ENCODE measurements at regions not wholly inside any gene's neighbourhood (a gene's known extent, or its start where the extent isn't known, plus 50 kb on each side); places are given as distances from the start of the nearest gene placed in this dataset.

DNA sequence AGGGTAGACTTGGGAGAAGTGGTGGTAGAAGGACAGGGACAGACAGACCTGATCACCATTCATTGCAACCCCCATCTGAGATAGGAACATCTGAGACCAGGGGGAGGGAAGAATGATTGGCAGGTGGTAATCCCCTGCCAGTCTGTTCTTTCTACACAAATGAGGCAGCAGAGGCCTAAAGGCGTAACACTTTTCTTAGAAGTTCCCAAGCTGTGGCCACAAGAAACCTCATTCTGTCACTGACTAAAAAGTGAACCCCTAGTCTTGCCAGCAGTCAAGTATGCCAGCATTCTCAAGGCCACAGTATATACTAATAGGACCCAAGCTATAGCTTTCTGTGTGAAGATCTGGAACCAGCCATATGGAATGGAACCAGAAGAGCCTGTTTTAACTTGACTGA is 638.0 kb downstream of the KCNT2 start:
- TF ChIP-seq, protein P1, sequence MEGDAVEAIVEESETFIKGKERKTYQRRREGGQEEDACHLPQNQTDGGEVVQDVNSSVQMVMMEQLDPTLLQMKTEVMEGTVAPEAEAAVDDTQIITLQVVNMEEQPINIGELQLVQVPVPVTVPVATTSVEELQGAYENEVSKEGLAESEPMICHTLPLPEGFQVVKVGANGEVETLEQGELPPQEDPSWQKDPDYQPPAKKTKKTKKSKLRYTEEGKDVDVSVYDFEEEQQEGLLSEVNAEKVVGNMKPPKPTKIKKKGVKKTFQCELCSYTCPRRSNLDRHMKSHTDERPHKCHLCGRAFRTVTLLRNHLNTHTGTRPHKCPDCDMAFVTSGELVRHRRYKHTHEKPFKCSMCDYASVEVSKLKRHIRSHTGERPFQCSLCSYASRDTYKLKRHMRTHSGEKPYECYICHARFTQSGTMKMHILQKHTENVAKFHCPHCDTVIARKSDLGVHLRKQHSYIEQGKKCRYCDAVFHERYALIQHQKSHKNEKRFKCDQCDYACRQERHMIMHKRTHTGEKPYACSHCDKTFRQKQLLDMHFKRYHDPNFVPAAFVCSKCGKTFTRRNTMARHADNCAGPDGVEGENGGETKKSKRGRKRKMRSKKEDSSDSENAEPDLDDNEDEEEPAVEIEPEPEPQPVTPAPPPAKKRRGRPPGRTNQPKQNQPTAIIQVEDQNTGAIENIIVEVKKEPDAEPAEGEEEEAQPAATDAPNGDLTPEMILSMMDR (IDR thresholded peaks at IDR 0.05; ENCODE audit: insufficient read depth, low read length, severe bottlenecking): no peak
- H3K36me3 ChIP-seq (ENCODE audit: control insufficient read depth, insufficient read depth, low read length): no peaks in the 10 kb centered on the region
- no peak for FAIRE-seq
- H3K4me3 ChIP-seq (ENCODE audit: low read depth, low read length): no peak overlapping the region
- H3K27me3 ChIP-seq (ENCODE audit: control insufficient read depth, insufficient read depth, low read length): no peaks in the 10 kb centered on the region
- no peak for DNase-seq (ENCODE audit: low read depth)

DNA sequence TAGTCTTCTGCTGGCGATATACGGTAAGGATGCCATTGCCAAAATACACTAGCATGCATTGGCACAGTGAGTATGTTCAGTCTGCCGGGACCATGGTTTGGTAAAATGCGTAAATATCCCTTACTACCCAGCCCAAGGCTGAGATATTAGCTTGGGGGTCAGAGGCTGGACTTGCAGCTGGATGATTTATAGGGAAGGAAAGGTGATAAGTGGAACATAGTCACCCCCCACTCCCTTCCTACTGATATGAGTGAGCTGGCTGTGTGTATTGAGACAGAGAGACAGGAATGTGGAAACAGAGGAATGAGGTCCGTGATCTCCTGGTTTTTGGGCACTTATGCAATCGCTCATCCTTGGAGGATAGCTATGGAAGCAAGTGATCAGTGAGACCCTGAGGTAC is 642.8 kb downstream of the KCNT2 start:
- Histone ChIP-seq H3K36me3 (ENCODE audit: control insufficient read depth, insufficient read depth, low read length) (no peaks in the 10 kb centered on the region), H3K27me3 (ENCODE audit: control insufficient read depth, insufficient read depth, low read length) (no peaks in the 10 kb centered on the region), H3K4me3 (ENCODE audit: low read depth, low read length) (no peak overlapping the region)
- DNase-seq (ENCODE audit: low read depth) (no peak), FAIRE-seq (peak; percentile 47)
- TF ChIP-seq, protein P1 (IDR thresholded peaks at IDR 0.05; ENCODE audit: insufficient read depth, low read length, severe bottlenecking): no peak

DNA sequence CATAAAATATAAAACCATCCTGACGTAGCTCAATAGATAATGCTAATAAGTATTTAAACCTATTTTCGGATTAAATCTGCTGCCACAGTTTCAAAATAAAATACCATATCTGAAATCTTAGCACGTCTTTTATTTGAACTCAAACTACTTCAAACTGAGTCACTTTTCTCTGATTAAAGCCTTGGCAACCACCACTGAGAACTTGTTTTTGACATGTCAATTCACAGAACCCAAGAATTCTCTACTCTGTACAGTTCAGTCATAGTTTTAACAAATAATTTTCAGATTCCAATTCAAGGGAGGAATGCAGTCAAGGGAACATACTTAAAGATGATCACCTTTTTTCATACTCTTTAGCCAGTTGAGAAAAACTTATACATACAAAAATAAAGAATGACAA is 643.2 kb downstream of the KCNT2 start:
- FAIRE-seq (no peak), DNase-seq (ENCODE audit: low read depth) (peak; percentile 76)
- Histone ChIP-seq H3K4me3 (ENCODE audit: low read depth, low read length) (no peak overlapping the region), H3K36me3 (ENCODE audit: control insufficient read depth, insufficient read depth, low read length) (no peaks in the 10 kb centered on the region), H3K27me3 (ENCODE audit: control insufficient read depth, insufficient read depth, low read length) (no peaks in the 10 kb centered on the region)
- TF ChIP-seq, protein P1 (IDR thresholded peaks at IDR 0.05; ENCODE audit: insufficient read depth, low read length, severe bottlenecking): no peak

DNA sequence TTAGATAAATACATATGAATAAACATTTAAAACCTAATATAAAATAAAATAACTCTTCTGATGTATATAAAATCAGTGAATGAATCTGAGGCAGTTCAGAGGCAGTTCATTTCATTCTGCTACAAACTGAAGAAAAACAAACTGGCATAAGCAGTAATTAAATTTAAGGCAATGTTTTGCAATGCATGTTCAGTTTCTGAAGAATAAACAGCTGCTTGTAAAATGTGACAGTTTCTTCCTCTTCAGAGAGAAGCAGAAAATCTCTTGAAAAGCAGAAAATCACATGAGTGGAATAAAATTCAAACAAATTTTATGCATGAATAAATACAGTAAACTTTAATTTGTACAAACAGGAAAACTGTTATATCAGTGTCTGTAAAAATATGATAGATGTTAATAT is 643.7 kb downstream of the KCNT2 start:
- FAIRE-seq (no peak), DNase-seq (ENCODE audit: low read depth) (no peak)
- TF ChIP-seq, protein P1 (IDR thresholded peaks at IDR 0.05; ENCODE audit: insufficient read depth, low read length, severe bottlenecking): no peak
- Histone ChIP-seq H3K27me3 (ENCODE audit: control insufficient read depth, insufficient read depth, low read length) (no peaks in the 10 kb centered on the region), H3K36me3 (ENCODE audit: control insufficient read depth, insufficient read depth, low read length) (no peaks in the 10 kb centered on the region), H3K4me3 (ENCODE audit: low read depth, low read length) (no peak overlapping the region)

DNA sequence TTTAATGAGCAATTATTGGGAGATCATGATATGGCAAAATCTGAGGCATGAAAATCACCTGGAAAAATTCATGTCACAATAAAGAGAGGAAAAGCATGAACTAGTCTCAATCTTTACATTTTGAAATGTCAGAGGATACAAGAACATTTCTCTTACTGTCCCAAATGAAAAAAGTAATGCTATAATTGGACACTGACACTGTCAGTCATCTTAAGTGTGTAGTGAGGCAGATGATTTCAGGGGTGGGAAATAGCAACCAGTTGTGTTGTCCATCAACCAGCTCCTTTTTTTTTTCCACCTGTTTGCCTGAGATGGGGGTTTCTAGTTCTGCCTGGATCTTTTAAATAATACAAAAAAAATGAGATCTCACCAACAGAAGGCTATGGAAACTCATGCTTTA is 646.2 kb downstream of the KCNT2 start:
- TF ChIP-seq, protein P1 (IDR thresholded peaks at IDR 0.05; ENCODE audit: insufficient read depth, low read length, severe bottlenecking): no peak
- DNase-seq (ENCODE audit: low read depth) (no peak), FAIRE-seq (no peak)

DNA sequence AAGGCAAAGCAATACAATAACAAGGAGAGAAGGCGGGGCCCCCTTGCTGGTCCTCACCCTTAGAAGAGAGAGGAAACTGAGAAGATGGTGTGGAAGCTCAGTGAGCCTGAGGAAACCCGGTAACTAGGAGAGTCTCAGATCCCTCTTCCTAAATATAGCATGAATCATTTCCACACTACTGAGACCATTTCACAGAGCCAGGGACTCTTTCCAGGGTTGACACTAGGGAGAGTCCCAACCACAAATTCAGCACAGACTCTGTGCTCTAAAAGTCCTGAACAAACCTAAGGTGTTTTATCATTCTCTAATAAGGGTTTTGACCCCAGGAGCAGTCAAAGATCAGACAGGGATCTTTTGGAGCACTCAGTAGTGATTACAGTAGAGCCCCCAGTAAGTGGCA is 647.7 kb downstream of the KCNT2 start:
- Histone ChIP-seq H3K27me3 (ENCODE audit: control insufficient read depth, insufficient read depth, low read length) (no peaks in the 10 kb centered on the region), H3K4me3 (ENCODE audit: low read depth, low read length) (no peak overlapping the region), H3K36me3 (ENCODE audit: control insufficient read depth, insufficient read depth, low read length) (no peaks in the 10 kb centered on the region)
- no peak for DNase-seq (ENCODE audit: low read depth)
- no peak for FAIRE-seq
- TF ChIP-seq, protein P1 (IDR thresholded peaks at IDR 0.05; ENCODE audit: insufficient read depth, low read length, severe bottlenecking): no peak

More for the DNA sequence above, 646.2 kb downstream of the KCNT2 start:
- Histone ChIP-seq H3K4me3 (ENCODE audit: low read depth, low read length) (no peak overlapping the region), H3K36me3 (ENCODE audit: control insufficient read depth, insufficient read depth, low read length) (no peaks in the 10 kb centered on the region), H3K27me3 (ENCODE audit: control insufficient read depth, insufficient read depth, low read length) (no peaks in the 10 kb centered on the region)

All from bronchial epithelial cell (primary cell).